GM15510 (cell line): ENCODE measurements at regions not wholly inside any gene's neighbourhood (a gene's known extent, or its start where the extent isn't known, plus 50 kb on each side); places are given as distances from the start of the nearest gene placed in this dataset.

Experiments
- POLR2A ChIP-seq: IDR thresholded peaks from 3 replicates; pipeline ENCODE4 v1.6.1; 2011; ENCODE audit warnings: borderline replicate concordance; ENCODE audit not compliant: insufficient read length; ENCODE audit errors: extremely low read depth

DNA sequence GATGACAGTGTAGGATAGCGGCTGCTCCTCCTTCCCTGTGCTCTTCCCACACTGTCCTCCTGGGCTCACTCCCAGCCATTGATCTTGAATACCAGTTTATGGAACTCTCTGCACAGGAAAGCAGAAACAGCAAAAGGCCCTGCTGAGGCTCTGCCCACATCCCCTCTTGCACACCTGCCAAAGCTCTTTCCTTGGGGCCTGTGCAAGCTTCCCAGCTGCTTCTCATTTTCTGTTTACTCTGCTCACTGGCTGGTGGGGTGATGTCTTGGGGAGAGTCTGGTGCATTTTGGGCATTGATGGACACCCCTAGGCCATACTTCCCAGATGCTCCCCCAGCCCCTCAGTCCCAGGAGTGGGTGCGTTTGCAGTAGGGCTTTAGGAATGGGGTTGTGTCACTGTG lies 361.8 kb downstream of the TMEM121 start:
- no peak for TF ChIP-seq POLR2A

DNA sequence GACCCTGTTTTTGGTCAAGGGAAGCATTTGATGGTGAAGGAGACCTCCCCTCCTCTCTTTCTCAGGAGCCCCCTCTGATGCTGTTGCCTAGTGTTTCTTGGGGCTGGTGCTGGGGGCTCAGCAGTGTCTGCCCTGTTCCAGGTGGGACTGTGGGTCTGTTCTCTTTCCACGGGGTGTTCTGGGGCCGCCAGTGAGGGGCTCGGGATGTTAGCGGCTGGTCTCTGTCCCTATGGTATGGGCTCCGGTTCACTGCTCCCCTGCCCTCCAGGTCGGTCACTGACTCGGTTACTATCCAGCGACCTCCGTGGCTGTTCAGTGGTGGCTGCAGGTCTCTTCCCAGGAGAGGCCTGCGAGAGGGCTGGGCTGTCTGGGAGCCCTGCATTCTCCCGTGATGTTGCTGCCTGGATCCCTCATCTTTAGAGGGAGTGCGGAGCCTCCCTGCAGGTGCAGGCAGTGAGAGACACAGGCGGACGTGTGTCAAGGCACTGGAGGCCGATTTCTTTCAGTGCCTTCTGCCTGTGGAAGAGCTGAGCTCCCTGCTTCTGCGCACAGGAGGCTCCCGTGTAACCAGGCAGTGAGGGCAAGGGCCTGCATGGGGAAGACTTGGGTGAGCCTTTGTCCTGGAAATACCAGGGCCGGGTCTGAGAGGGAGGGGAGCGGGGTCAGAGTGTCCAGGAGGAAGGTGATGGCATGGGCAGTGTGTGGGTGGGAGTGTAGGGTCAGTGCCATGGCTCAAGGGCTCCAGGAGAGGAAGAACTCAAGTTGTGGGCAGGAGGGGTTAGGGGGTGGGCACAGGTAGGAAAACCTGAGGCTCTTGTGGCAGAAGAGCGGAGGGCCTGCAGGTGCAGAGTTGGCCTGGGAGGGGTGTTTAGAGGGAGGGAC lies 362.6 kb downstream of the TMEM121 start:
- no peak for TF ChIP-seq POLR2A

DNA sequence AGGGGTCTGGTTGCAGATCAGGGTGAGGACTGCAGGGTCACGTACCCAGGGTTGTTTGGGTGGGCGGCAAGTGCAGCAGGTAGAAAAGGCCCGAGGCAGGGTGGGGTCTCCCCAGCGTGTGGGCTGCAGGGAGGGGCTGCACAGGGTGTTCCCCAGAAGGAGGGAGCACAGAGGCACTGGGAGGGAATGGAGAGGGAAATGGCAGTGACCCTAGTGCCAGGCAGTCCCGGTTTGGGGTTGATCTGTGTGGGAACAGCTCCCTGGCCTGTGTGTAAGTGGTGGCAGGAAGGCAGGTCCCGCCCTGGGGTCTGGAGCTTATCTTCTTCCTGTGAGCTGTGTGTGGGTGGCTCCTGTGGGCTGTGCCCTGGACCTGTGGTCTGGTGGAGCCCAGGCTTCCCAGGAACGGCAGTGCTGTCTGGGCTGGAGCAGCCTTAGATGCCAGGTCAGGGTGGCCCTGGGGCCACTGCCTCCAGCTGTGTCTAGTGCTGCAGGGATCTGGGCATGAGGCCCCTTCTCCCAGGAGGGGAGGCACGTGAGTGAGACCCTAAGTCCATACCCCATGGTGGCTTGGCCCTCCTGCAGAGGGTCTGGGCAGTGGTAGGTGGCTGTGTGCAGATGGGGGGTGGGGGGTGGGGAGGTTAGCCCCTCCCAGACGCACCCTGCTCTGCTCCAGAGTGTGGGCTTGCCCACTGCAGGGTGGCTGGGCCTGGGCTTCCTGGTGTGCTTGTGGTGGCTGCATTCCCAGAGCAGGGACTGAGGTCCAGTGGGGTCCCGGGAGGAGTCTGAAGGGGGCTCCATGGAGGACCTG lies 363.5 kb downstream of the TMEM121 start:
- TF ChIP-seq POLR2A = no peak

DNA sequence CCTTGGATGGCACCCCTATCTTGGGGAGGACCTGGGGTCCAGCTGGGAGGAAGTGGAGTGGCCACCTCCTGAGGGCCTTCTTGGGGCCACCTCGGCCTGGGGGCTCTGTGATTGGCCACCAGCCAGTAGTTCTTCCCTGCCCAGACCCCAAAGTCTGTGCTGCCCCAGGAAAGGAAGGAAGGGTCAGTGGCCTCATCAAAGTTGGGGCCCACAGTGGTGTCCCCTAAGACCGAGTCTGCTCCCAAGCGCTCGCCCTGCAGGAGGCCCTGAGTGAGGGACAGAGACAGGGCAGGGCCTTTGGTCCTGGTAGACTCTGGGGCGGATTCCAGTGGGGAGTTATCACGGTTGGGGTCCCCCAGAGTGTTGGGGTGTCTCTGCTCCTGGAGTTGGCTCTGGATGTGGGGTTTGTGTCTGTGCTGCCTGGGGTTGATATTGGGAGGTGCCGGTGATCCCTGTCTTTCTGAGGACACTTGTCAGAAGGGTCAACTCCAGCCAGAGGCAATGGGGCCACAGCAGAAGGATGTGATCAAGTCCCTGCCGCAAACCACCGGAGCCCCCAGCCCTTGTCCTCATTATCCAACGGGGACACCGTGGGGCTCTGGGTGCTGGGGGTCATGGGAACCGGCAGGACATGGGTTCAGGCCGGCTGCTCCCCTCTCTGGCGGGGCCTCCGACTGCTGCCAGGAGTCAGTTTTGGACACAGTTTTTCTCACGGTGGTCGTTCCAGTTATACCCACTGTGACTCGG lies 364.3 kb downstream of the TMEM121 start:
- TF ChIP-seq POLR2A = no peak

DNA sequence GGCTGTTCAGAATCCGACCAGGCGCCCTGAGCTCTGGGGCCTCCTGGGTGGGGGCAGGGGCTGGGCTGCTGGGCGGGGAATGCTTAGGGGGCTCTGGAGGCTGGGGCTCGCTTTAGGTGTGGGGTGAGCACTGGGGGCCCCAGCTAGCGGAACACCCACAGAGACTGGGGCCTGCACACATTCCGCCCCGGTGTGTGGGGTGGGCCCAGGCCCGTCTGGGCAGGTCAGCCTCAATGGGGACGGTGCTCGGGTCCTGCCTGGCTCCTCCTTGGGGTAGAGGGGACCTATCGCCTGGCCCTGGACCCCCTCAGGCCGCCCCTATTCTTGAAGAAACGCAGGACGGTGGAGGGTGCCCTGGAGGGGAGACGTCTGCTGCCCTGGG lies 364.8 kb downstream of the TMEM121 start:
- TF ChIP-seq POLR2A = no peak

DNA sequence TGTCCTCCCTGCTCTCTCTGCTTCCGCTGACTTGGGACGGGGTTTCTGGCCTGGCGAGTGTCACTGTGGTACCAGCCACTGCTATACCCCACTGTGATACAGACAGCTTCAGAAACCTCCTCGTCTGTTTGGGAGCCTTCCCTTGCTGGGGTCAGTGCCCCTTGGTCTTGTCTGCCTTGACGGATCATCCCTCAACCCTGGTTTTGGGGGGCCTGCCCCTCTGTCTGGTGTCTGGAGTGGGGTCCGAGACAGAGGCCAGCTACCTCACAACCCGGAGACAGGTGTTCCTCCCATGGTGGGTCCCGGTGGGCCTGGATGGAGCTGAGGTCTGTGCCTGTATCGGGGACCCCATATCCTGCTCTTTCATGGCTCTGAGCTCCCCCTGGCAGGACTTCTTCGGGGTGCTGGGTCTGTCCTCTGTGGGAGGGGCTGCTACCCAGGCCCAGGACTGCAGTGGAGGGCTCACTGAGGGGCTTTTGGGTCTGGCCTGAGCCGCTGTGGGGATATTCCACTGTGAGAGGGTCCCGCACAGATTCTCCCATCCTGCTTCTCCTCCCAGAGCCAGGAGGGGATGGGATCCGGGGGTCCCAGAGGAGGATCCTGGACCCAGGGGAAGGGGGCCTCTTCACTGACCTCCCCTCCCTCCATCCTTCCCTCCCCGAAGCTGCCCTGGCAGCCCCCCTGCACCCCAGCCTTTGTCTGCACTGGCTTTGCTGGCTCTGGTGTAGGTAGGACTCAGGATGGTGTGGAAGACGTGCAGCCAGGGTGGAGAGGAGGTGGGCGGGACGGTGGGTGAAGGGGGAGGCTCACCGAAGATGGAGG lies 365.5 kb downstream of the TMEM121 start:
- TF ChIP-seq POLR2A = no peak

DNA sequence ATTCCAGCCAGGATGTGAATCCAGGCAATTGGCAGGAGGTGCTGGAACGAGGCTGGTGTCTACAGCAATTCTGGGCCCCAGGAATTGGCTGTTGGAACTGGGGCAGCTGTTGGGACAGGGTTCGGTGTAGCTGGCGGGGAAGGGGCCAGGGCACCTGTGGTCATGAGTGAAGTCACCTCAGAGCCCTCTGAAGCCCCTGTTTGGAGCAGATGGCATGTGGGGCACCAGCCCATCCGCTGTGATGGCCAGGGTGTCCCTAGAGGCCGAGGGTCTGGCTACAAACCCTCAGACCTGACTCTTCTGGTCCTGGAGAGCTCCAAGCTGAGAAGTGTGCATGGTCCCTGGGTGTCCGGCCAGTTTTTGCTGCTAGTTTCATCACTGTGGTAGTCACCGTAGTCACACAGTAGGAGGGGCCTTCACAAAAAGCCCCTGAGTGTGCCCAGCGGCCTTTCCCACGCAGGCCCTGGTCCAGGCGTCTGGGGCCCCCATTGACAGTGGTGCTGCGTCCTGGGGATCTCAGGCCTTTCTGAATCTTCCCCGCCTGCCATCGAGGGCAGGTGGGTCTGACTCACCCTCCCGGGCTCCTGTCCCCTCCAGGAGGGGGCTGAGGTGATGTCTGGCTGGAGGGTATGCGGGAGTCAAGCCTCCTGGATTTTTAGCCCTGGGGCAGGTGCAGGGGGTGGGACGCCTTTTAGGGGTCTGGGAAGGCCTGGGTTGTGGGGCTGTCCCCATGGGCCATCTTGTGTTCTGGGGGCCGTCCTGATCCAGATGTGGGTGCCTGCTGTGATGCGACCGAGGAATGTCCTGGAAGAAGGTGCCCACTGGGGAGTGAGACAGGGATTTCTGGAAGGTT lies 368.0 kb downstream of the TMEM121 start:
- TF ChIP-seq POLR2A = no peak

DNA sequence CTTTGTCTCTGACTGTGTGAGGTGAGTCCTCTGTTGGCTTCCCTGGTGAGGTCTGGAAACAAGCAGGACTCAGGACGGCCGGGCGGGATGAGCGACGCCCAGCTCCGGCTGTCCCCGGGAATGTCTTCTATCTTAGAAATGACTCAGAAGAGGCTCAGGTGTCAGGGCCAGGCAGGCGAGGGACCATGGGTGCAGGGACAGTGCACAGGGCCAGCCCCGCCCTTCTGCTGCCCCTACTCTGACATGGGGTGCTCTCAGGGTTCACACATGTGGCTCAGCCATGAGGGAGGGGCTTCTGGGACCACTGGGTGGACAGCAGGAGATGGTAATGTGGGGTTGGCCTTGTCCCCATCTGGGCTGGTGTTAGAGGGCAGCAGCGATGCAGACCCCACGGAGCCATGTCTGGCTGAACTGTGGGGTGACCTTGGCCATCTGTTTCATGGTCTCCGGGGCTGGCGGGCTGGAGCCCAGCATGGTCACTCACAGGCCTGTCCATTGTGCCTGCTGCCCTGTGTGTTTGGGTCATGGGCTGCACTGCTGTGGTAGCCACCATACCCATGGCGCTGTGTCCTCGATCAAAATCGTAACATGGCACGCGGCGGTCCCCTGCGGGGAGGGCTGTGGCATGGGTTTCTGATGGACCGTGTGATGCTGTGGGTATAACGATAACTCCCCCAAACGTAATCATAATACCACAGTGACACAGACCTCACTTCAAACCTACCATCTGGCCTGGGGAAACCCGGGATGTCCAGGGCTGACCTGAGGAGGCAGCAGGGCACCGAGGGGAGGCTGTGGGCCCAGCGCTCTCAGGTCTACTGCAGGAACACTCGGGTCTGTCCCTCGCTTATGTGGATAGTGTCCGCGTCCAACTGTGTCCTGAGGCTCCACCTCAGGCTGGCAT lies 368.8 kb downstream of the TMEM121 start:
- no peak for TF ChIP-seq POLR2A

DNA sequence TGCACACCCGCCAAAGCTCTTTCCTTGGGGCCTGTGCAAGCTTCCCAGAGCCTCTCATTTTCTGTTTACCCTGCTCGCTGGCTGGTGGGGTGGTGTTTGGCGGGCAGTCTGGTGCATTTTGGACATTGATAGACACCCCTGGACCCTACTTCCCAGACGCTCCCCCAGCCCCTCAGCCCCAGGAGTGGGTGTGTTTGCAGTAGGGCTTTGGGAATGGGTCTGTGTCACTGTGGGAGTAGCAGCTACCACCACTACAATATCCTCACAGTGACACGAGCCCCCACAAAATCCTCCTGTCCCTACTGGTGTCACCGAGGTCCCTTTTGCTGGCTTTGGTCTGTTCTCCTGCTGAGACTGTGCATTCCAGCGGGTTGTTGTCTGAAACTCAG lies 371.3 kb downstream of the TMEM121 start:
- TF ChIP-seq POLR2A = no peak

DNA sequence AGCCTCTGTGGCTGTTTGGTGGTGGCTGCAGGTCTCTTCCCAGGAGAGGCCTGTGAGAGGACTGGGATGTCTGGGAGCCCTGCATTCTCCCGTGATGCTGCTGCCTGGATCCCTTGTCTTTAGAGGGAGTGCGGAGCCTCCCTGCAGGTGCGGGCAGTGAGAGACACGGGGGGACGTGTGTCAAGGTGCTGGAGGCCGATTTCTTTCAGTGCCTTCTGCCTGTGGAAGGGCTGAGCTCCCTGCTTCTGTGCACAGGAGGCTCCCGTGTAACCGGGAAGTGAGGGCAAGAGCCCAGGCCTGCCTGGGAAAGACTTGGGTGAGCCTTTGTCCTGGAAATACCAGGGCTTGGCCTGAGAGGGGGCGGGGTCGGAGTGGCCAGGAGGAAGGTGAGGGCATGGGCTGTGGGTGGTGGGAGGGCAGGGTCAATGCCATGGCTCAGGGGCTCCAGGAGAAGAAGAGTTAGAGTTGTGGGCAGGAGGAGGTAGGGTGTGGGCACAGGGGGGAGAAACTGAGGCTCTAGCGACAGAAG lies 372.2 kb downstream of the TMEM121 start:
- TF ChIP-seq POLR2A = no peak

DNA sequence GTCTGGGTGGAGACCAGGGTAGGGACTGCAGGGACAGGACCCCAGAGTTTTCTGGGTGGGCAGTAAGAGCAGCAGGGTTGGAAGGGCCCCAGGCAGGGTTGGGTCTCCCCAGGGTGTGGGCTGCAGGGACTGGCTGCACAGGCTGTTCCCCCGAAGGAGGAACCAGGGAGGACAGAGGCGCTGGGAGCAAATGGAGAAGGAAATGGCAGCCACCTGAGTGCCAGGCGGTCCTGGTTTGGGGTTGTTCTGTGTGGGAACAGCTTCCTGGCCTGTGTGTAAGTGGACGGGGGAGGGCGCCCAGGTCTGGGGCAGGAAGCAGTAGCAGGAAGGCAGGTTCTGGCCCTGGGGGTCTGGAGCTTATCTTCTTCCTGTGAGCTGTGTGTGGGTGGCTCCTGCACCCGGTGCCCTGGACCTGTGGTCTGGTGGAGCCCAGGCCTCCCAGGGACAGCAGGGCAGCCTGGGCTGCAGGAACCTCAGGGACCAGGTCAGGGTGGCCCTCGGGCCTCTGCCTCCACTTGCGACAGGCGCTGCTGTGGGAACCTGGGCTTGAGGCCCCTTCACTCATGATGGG lies 372.8 kb downstream of the TMEM121 start:
- TF ChIP-seq POLR2A = no peak
